ENCODE measurements at regions not wholly inside any gene's neighbourhood (a gene's known extent, or its start where the extent isn't known, plus 50 kb on each side); places are given as distances from the start of the nearest gene placed in this dataset.
A peak's percentile ranks its signal among the peaks of the same experiment; 100 is the strongest.
"Not testable (repeated sequence)": the region's sequence is repeated elsewhere in the genome, so short reads cannot be mapped to it uniquely, and the experiment has no call there.

DNA sequence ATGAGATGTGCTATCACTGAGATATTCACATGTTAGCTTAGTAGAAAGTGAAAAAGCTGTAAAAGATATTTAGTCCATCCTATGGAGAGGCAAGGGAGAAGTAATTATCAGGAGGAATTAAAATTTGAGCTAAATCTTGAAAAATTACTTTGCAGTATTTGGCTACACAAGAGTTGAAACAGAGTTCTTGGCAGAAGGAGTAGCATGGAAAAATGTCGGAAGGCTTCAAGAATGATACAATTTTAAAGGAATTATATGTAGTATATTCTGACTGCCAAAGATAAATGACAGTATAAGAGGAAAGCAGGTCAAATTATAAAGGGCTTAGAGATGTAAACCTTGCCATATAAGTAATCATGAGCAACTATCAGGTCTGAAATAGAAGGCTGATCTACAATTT is 518.9 kb downstream of the BRINP3 start:
- no peak for DNase-seq (ENCODE audit: low read depth)

- DNase-seq (ENCODE audit: low read depth) = no peak
Observed at GRCh38 chr1:189960769-189961168, 516.9 kb downstream of the BRINP3 start.

- DNase-seq (ENCODE audit: low read depth) = peak; percentile 12
Observed at GRCh38 chr1:189962181-189962580, 515.5 kb downstream of the BRINP3 start.

GRCh38 chr1:189970331-189971230 is 507.1 kb downstream of the BRINP3 start:
- DNase-seq (ENCODE audit: low read depth) = no peak

GRCh38 chr1:189971656-189972055 is 506.0 kb downstream of the BRINP3 start:
- DNase-seq (ENCODE audit: low read depth) = no peak

- DNase-seq (ENCODE audit: low read depth) = no peak
Observed at GRCh38 chr1:189977184-189977583, 500.5 kb downstream of the BRINP3 start.

DNA sequence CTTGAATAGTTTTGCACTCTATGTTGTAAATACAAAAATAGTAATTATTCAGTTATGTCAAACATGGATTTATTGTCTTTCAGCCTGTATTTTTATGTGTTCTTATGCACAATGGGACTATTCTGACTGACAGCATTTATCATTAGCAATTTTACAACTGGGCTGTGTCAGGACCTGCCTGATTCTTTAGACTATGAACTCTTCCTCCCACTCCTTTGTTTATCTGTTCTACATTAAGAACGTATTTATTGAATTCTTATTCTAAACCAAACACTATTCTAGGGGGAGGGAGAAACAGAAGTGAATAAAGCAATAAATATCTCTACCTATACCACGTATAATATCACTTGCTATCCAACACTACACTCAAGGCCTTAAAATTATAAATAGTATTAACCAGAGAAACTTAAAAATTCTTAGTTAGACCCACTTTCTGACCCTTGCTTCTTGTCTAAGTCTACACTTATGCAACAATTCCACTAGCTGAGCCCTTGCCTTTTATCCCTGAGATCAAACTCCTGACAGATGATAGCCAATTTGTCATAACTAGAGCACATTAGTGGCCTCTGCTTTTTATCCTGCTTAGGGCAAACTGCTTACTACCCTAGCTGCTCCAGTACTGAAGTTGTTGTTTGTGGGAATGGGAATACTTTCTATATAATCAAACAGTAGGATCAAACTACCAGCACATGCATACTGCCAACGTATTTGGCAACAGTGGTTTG is 494.3 kb downstream of the BRINP3 start:
- DNase-seq (ENCODE audit: low read depth) = no peak

GRCh38 chr1:189986516-189986915 is 491.1 kb downstream of the BRINP3 start:
- no peak for DNase-seq (ENCODE audit: low read depth)

DNA sequence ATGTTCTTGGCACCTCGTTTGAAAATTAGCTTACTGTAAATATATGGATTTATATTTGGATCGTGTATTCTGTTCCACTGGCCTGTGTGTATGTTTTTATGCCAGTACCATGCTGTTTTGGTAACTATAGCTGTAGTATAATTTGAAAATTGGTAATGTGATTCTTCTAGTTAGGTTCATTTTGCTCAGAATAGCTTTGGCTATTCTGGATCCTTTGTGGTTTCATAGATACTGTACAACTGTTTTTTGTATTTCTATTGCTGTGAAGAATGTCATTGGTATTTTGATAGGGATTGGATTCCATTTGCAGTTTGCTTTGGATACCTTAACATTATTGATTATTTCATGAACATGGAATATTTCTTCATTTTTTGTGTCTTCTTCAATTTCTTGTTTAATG is 490.2 kb downstream of the BRINP3 start:
- DNase-seq (ENCODE audit: low read depth) = no peak

DNA sequence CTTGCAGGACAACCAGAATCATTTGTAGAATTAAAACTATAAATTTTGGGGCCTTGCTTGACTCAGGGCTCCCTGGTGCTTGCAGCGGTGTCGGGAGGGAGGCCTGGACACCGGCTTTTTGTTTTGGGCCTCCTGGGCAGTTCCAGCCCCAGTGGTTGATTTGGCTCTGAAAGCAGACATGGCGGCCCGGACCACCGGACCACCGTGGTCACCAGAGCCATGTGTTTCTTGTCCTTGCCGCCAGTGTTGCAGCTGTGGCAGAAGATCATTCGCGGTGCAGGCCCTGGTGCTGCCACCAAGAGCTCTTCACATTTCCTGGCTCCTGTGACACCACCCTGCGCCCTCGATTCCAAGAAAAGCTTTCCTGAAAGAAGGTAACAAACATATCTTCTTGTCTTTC is 484.8 kb downstream of the BRINP3 start:
- no peak for DNase-seq (ENCODE audit: low read depth)

GRCh38 chr1:190000365-190000872 is 477.2 kb downstream of the BRINP3 start:
- DNase-seq (ENCODE audit: low read depth) = peak; percentile 22

GRCh38 chr1:190001187-190001586 is 476.5 kb downstream of the BRINP3 start:
- DNase-seq (ENCODE audit: low read depth) = peak; percentile 28

DNA sequence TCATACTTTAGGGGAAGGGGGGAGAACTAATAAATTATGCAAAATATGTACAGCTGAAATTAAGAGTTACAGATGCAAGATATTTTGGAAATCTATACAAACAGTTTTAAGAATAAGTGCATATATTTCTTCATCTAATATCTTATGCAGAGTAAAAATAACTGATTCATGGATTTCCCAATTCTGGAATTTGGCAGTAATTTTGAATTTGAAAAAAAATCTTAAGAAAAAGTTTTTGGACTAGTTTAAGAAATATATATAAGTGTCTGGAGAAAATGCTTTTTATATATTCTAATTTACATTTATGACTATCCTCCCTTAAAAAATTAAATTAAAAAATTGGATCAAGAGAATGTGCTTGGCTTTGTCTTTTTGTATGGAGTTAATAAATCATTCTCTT is 474.3 kb downstream of the BRINP3 start:
- DNase-seq (ENCODE audit: low read depth) = no peak

DNA sequence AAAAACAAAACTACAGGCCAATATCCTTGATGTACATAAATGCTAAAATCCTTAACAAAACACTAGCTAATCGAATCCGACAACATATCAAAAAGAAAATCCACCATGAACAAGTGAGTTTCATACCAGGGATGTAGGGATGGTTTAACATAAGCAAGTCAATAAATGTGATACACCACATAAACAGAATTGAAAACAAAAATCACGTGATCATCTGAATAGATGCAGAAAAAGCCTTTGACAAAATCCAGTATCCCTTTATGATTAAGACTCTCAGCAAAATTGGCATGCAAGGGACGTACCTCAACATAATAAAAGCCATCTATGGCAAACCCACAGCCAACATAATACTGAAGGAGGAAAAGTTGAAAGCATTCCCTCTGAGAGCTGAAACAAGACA is 466.1 kb downstream of the BRINP3 start:
- no peak for DNase-seq (ENCODE audit: low read depth)

GRCh38 chr1:190019151-190019550 is 458.5 kb downstream of the BRINP3 start:
- DNase-seq (ENCODE audit: low read depth) = not testable (repeated sequence)

DNA sequence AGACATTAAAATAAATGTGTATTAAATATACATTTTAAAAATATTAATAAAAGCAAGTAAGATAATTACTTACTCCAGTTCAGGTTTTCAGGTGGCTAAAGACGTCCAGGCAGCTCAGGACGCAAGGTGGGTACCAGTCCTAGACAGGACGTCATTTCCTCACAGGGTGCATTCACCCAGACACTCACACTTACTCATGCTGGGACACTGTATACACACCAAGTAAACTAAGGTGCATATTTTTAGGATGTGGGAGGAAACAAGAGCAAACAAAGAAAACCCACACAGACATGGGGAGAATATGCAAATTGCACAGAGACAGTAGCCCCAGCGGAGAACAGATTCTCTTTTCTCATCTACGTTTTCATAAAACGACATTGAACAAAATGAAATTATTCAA is 457.9 kb downstream of the BRINP3 start:
- DNase-seq (ENCODE audit: low read depth) = peak; percentile 9

- DNase-seq (ENCODE audit: low read depth) = peak; percentile 23
Observed at GRCh38 chr1:190022709-190023108, 455.0 kb downstream of the BRINP3 start.

GRCh38 chr1:190029441-190029840 is 448.2 kb downstream of the BRINP3 start:
- DNase-seq (ENCODE audit: low read depth) = no peak

- DNase-seq (ENCODE audit: low read depth) = no peak
Observed at GRCh38 chr1:190043655-190044054, 434.0 kb downstream of the BRINP3 start.

GRCh38 chr1:190046231-190046630 is 431.4 kb downstream of the BRINP3 start:
- no peak for DNase-seq (ENCODE audit: low read depth)

Measured in M059J (cell line).